OCI-LY3 (cell line): ENCODE measurements at regions not wholly inside any gene's neighbourhood (a gene's known extent, or its start where the extent isn't known, plus 50 kb on each side); places are given as distances from the start of the nearest gene placed in this dataset.

Experiments
- H2AFZ ChIP-seq: fragments of 200-600, 300-600 bp; shearing (Covaris generic); 2 replicates; pipeline ENCODE4 v1.6.0; 2014; ENCODE audit warnings: antibody characterized with exemption, low read depth, low read length
- H3K27ac ChIP-seq: fragments of 200-600, 300-600 bp; sonication (generic); 2 replicates; pipeline ENCODE4 v1.5.1; 2014; ENCODE audit warnings: mild to moderate bottlenecking, low read length, moderate library complexity, mixed read lengths
- H3K27me3 ChIP-seq: fragments of 200-600, 300-600 bp; sonication (generic); 2 replicates; pipeline ENCODE4 v1.6.1; 2014; ENCODE audit warnings: low read depth, low read length, mixed read lengths
- H3K36me3 ChIP-seq: fragments of 200-600, 300-600 bp; sonication (generic); replicated peaks from 2 replicates; pipeline ENCODE3; 2014; ENCODE audit warnings: low read depth, low read length, mixed read lengths
- H3K4me1 ChIP-seq: fragments of 300-600, 200-600 bp; sonication (generic); 2 replicates; pipeline ENCODE4 v1.6.1; 2014; ENCODE audit warnings: low read length, mixed read lengths
- H3K4me2 ChIP-seq: fragments of 200-600, 300-600 bp; sonication (generic); 2 replicates; pipeline ENCODE4 v1.6.1; 2014; ENCODE audit warnings: low read length, mixed read lengths
- H3K4me3 ChIP-seq: fragments of 300-600, 200-600 bp; sonication (generic); 2 replicates; pipeline ENCODE4 v1.5.1; 2014; ENCODE audit warnings: antibody characterized with exemption, mild to moderate bottlenecking, low read length, moderate library complexity
- H3K79me2 ChIP-seq: fragments of 300-600, 200-600 bp; shearing (Covaris generic); 2 replicates; pipeline ENCODE4 v1.6.1; 2014; ENCODE audit warnings: mild to moderate bottlenecking, low read length, mixed read lengths
- H3K9ac ChIP-seq: fragments of 300-600, 200-600 bp; shearing (Covaris generic); 2 replicates; pipeline ENCODE4 v1.6.0; 2014; ENCODE audit warnings: mild to moderate bottlenecking, low read length, moderate library complexity
- H3K9me3 ChIP-seq: fragments of 200-600, 300-600 bp; shearing (Covaris generic); 2 replicates; pipeline ENCODE4 v1.6.1; 2014; ENCODE audit warnings: low read length, mixed read lengths; ENCODE audit not compliant: insufficient read depth
- H4K20me1 ChIP-seq: fragments of 200-600, 300-600 bp; sonication (generic); 2 replicates; pipeline ENCODE4 v1.6.1; 2016; ENCODE audit warnings: low read length, mixed read lengths; ENCODE audit not compliant: insufficient read depth
- EZH2phosphoT487 ChIP-seq: fragments of 200-600 bp; shearing (Covaris generic); IDR thresholded peaks from 2 replicates; pipeline ENCODE4 v1.6.1; 2018; ENCODE audit warnings: antibody characterized with exemption, mixed run types, low read depth
- TF ChIP-seq, protein P1 (sequence below): fragments of 200-600, 300-600 bp; sonication (generic); IDR thresholded peaks from 2 replicates; pipeline ENCODE4 v1.5.1; 2014; ENCODE audit warnings: antibody characterized with exemption, low read length, low read depth

DNA sequence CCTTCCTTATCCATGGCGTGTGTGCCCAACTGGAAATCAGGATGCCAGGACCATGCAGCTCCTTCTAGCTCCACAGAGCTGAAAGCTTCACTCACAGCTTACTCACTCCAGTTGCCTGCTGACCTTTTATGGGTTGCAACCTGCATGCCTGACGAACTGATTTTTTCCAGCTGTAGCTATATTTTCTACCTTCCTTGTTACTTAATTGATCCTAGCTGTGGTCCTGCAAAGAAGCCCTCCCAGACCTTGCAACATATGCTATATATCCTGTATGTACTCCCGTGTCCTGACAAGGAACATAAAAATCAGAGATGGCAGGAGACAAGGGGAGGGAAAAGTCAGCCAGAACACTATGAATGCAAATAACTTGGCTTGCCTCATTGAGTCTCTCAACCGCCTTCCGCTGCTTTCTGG, 135.3 kb upstream of the LDB2 start:
- peaks cover 3% of the 10 kb centered on the region; the same call in 1 of the 2 replicates for H3K27me3 ChIP-seq
- TF ChIP-seq EZH2phosphoT487 = no peak
- TF ChIP-seq, protein P1, sequence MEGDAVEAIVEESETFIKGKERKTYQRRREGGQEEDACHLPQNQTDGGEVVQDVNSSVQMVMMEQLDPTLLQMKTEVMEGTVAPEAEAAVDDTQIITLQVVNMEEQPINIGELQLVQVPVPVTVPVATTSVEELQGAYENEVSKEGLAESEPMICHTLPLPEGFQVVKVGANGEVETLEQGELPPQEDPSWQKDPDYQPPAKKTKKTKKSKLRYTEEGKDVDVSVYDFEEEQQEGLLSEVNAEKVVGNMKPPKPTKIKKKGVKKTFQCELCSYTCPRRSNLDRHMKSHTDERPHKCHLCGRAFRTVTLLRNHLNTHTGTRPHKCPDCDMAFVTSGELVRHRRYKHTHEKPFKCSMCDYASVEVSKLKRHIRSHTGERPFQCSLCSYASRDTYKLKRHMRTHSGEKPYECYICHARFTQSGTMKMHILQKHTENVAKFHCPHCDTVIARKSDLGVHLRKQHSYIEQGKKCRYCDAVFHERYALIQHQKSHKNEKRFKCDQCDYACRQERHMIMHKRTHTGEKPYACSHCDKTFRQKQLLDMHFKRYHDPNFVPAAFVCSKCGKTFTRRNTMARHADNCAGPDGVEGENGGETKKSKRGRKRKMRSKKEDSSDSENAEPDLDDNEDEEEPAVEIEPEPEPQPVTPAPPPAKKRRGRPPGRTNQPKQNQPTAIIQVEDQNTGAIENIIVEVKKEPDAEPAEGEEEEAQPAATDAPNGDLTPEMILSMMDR = no peak
- H3K4me2 ChIP-seq = no peak overlapping the region
- no peaks in the 10 kb centered on the region for H3K36me3 ChIP-seq
- H3K9me3 ChIP-seq = no peaks in the 10 kb centered on the region
- H3K79me2 ChIP-seq = no peaks in the 10 kb centered on the region
- H3K9ac ChIP-seq = no peak overlapping the region
- no peak overlapping the region for H3K4me3 ChIP-seq
- no peaks in the 10 kb centered on the region for H4K20me1 ChIP-seq
- no peak overlapping the region for H2AFZ ChIP-seq
- no peaks in the 10 kb centered on the region for H3K4me1 ChIP-seq
- no peak overlapping the region for H3K27ac ChIP-seq

DNA sequence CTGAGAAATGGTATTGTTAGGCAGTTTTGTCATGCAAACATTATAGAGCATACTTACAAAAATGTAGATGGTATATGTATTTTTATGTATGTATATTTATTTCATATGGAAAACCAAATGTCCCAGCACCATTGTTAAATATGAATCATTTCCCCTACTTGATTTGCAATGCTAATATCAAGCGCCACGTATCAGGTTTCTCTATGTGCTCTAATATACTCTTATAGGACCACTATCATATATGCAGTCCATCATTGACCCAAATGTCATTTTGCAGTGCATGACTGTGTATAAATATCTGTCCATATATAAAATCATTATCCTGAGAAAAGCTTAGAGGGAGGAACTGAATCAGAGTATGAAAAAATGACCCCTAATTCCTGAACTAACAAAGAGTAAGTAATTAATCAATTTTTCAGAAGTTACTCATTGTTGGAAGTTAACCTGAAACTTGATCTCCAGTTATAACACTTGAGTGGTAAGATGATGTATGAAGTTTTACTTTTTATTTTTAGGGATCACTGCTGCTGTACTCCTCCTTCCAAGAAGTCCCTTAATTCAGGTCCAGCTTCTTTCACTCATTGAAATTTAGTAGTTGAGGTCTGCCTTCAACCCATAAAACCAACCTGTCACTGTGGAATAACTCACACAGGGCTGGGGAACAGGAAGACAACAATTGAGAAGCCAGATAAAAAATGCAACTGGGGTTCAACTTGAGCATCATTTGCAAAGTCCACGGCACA, 134.8 kb upstream of the LDB2 start:
- Histone ChIP-seq H3K9me3 (no peaks in the 10 kb centered on the region), H3K9ac (no peak overlapping the region), H3K27me3 (peaks cover 3% of the 10 kb centered on the region; the same call in 1 of the 2 replicates), H3K4me1 (no peaks in the 10 kb centered on the region), H3K4me2 (no peak overlapping the region), H2AFZ (no peak overlapping the region), H4K20me1 (no peaks in the 10 kb centered on the region), H3K27ac (no peak overlapping the region), H3K4me3 (no peak overlapping the region), H3K79me2 (no peaks in the 10 kb centered on the region), H3K36me3 (no peaks in the 10 kb centered on the region)
- no peak for TF ChIP-seq EZH2phosphoT487
- TF ChIP-seq, protein P1 = no peak

DNA sequence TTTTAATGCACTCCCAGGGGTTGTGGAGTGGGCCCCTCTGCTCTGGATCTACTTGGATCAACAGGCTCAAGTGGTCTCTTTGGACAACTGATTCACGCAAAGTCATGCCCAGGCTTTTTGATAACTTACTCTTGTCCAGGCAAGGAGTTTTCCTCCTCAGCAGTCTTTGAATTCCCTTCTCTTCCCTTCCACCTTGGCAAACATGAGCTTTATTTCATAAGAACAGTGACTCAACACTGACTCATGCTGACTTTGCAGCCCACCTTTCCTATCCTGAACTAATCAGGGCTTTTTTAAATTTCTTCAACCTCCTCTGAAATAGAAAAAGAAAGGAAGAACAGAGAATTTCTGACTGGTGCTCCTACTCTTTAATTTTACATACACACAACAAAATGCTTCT, 132.1 kb upstream of the LDB2 start:
- Histone ChIP-seq H3K9me3 (no peaks in the 10 kb centered on the region; the same call in 1 of the 2 replicates), H3K4me2 (no peak overlapping the region), H3K27me3 (peaks cover 3% of the 10 kb centered on the region; the same call in 1 of the 2 replicates), H2AFZ (no peak overlapping the region), H3K79me2 (no peaks in the 10 kb centered on the region), H3K36me3 (no peaks in the 10 kb centered on the region), H3K9ac (no peak overlapping the region), H4K20me1 (no peaks in the 10 kb centered on the region), H3K27ac (no peak overlapping the region), H3K4me1 (no peaks in the 10 kb centered on the region), H3K4me3 (no peak overlapping the region)
- TF ChIP-seq EZH2phosphoT487 = no peak
- TF ChIP-seq, protein P1 = no peak

DNA sequence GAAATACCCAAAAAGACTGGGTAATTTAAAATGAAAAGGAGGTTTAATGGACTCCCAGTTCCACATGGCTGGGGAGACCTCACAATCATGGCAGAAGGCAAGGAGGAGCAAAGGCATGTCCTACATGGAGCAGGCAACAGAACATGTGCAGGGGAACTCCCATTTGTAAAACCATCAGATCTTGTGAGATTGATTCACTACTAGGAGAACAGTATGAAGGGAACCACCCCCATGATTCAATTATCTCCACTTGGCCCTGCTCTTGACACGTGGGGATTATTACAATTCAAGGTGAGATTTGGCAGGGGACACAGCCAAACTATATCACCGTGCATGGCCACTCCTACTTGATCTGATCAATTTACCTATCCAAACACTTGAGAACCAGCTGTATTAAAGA, 131.5 kb upstream of the LDB2 start:
- Histone ChIP-seq H3K27me3 (peaks cover 3% of the 10 kb centered on the region; the same call in 1 of the 2 replicates), H3K4me2 (no peak overlapping the region), H3K4me1 (no peaks in the 10 kb centered on the region), H3K36me3 (no peaks in the 10 kb centered on the region), H2AFZ (no peak overlapping the region), H3K4me3 (no peak overlapping the region), H3K79me2 (no peaks in the 10 kb centered on the region), H4K20me1 (no peaks in the 10 kb centered on the region), H3K9ac (no peak overlapping the region), H3K27ac (no peak overlapping the region), H3K9me3 (no peaks in the 10 kb centered on the region; the same call in 1 of the 2 replicates)
- TF ChIP-seq EZH2phosphoT487 = no peak
- TF ChIP-seq, protein P1 = no peak
